ENCODE measurements at regions not wholly inside any gene's neighbourhood (a gene's known extent, or its start where the extent isn't known, plus 50 kb on each side); places are given as distances from the start of the nearest gene placed in this dataset.

DNA sequence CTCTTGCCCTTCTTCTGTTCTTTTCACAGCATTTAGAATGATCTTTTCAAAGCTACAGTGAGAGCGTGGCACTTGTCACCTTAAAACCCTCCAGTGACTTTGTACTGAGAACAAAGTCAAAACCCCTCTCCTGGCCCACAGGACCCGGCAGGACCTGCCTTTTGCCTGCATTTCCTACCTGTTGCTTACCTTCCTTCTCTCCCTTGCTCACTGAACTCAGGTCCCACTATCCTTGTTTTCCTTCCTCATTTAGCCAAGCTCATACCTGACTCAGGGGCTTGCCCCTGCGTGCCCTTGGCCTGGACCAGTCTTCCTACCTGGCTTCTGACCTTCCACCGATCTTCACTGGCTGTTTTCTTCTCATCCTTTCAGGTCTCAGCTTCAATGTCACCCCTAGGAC lies 112.3 kb upstream of the PRMT8 start (continued):
- TF ChIP-seq, protein P1, sequence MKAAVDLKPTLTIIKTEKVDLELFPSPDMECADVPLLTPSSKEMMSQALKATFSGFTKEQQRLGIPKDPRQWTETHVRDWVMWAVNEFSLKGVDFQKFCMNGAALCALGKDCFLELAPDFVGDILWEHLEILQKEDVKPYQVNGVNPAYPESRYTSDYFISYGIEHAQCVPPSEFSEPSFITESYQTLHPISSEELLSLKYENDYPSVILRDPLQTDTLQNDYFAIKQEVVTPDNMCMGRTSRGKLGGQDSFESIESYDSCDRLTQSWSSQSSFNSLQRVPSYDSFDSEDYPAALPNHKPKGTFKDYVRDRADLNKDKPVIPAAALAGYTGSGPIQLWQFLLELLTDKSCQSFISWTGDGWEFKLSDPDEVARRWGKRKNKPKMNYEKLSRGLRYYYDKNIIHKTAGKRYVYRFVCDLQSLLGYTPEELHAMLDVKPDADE (IDR thresholded peaks at IDR 0.05): no peak
- TF ChIP-seq, protein P2, sequence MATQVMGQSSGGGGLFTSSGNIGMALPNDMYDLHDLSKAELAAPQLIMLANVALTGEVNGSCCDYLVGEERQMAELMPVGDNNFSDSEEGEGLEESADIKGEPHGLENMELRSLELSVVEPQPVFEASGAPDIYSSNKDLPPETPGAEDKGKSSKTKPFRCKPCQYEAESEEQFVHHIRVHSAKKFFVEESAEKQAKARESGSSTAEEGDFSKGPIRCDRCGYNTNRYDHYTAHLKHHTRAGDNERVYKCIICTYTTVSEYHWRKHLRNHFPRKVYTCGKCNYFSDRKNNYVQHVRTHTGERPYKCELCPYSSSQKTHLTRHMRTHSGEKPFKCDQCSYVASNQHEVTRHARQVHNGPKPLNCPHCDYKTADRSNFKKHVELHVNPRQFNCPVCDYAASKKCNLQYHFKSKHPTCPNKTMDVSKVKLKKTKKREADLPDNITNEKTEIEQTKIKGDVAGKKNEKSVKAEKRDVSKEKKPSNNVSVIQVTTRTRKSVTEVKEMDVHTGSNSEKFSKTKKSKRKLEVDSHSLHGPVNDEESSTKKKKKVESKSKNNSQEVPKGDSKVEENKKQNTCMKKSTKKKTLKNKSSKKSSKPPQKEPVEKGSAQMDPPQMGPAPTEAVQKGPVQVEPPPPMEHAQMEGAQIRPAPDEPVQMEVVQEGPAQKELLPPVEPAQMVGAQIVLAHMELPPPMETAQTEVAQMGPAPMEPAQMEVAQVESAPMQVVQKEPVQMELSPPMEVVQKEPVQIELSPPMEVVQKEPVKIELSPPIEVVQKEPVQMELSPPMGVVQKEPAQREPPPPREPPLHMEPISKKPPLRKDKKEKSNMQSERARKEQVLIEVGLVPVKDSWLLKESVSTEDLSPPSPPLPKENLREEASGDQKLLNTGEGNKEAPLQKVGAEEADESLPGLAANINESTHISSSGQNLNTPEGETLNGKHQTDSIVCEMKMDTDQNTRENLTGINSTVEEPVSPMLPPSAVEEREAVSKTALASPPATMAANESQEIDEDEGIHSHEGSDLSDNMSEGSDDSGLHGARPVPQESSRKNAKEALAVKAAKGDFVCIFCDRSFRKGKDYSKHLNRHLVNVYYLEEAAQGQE (IDR thresholded peaks at IDR 0.05; ENCODE audit: unreplicated experiment): no peak
- TF ChIP-seq POLR2AphosphoS5 (IDR thresholded peaks at IDR 0.05; ENCODE audit: low read depth): no peak

DNA sequence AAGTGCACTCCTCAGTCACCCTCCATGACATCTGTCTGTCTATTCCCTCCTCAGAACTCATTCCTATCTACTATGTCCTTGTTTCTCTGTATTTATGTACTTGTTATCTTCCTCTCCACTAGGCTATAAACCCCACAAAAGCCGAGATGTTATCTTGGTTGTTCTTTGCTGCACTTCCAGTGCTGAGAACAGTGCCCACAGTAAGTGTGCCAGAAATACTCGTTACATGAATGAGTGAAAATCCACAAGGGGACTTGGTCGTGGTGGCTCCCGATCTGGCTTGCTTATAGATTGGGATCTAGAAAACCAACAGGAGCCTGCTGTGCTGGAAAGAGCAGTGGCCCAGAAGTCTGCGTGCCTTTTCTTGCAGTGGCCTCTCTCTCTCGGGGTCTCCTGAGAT lies 111.9 kb upstream of the PRMT8 start:
- H3K36me3 Mint-ChIP-seq (ENCODE audit: low read depth): no peaks in the 10 kb centered on the region
- H3K27me3 Mint-ChIP-seq (ENCODE audit: insufficient read depth, low read depth, poor library complexity): peaks cover 4% of the 10 kb centered on the region
- H3K36me3 ChIP-seq (ENCODE audit: insufficient read depth): no peaks in the 10 kb centered on the region; the same call in 1 of the 2 replicates
- H3K9me2 ChIP-seq (ENCODE audit: insufficient read depth): no peaks in the 10 kb centered on the region
- no peak overlapping the region for H3K27ac ChIP-seq (ENCODE audit: low read depth)
- no peaks in the 10 kb centered on the region for H3K4me1 ChIP-seq (ENCODE audit: insufficient read depth)
- DNase-seq (ENCODE audit: low spot score): no peak
- no peak for ATAC-seq
- H3K79me2 ChIP-seq (replicated peaks; ENCODE audit: insufficient read depth): no peaks in the 10 kb centered on the region
- peaks cover 10% of the 10 kb centered on the region; the same call in 2 of the 3 replicates for H3K4me1 Mint-ChIP-seq
- no peak overlapping the region for H3K4me3 Mint-ChIP-seq
- H3K9me3 Mint-ChIP-seq: no peaks in the 10 kb centered on the region; the same call in 2 of the 3 replicates
- no peaks in the 10 kb centered on the region for H3K27me3 ChIP-seq (ENCODE audit: insufficient read depth)
- TF ChIP-seq POLR2AphosphoS5 (IDR thresholded peaks at IDR 0.05; ENCODE audit: low read depth): no peak
- TF ChIP-seq JUNB (IDR thresholded peaks at IDR 0.05; ENCODE audit: unreplicated experiment): no peak
- TF ChIP-seq EZH2 (IDR thresholded peaks at IDR 0.05; ENCODE audit: low read depth, unreplicated experiment): no peak
- TF ChIP-seq ZNF331 (CRISPR knock-in tag; IDR thresholded peaks at IDR 0.05; ENCODE audit: low read depth): no peak
- TF ChIP-seq, protein P1 (IDR thresholded peaks at IDR 0.05): no peak
- no peak for TF ChIP-seq NANOG (IDR thresholded peaks at IDR 0.05; ENCODE audit: borderline replicate concordance)
- no peak for TF ChIP-seq STAT1 (IDR thresholded peaks at IDR 0.05; ENCODE audit: unreplicated experiment)
- TF ChIP-seq CREB1 (CRISPR knock-in tag; IDR thresholded peaks at IDR 0.05; ENCODE audit: low read depth): no peak
- no peak overlapping the region for H3K4me3 ChIP-seq
- no peaks in the 10 kb centered on the region; the same call in 1 of the 2 replicates for H4K20me1 ChIP-seq (replicated peaks; ENCODE audit: insufficient read depth)
- no peaks in the 10 kb centered on the region for H3F3A ChIP-seq (replicated peaks; ENCODE audit: low read depth)
- H2AFZ ChIP-seq: peak overlapping the region; percentile 52; the same call in 1 of the 2 replicates
- no peak overlapping the region for H3K4me2 ChIP-seq
- H3K27ac Mint-ChIP-seq: no peak overlapping the region

All from GM23338 (cell line).